Right lung (tissue), 2 donors: ENCODE measurements at regions not wholly inside any gene's neighbourhood (a gene's known extent, or its start where the extent isn't known, plus 50 kb on each side); places are given as distances from the start of the nearest gene placed in this dataset.
"Not testable (repeated sequence)": the region's sequence is repeated elsewhere in the genome, so short reads cannot be mapped to it uniquely, and the experiment has no call there.

Experiments used
- DNase-seq, 2 donors: peaks; one replicate each; pipeline ENCODE4 v3.0.0-alpha.2; 2013

DNA sequence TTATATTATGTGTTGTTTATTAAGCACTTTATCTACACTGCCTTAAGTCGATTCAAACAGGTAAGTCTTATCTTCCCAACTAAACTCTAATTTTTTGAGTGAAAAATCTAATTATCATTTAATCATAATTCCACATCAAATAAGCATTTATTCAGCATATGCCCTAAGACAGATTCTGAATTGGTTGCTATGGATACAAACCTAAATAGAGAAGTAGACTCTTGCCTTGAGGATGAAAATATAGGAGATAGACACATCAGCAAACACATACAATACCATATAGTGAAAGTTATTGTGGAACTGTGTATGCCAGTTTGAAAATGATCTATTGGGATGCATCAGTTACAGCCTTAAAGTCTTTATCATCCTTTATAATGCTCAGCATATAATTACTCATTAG lies 1679.9 kb downstream of the SLITRK1 start:
- DNase-seq: no peak

DNA sequence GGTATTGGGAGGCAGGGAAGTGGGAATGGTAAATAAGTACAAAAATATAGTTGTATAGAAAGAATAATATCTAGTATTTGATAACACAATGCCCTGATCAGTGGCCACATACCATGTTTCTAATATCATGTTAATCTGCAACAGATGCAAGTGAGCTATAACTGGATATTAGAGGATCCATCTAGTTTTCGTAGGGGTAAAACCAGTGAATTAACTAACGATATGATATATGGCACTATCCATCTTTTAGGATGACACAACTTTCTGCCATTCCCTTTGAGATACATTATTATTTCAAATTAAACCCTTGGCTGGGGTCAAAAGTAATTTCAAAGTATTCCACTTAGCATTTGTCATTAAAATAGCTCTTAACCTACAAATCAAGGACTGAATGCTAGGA lies 1686.2 kb downstream of the SLITRK1 start:
- DNase-seq: no peak

DNA sequence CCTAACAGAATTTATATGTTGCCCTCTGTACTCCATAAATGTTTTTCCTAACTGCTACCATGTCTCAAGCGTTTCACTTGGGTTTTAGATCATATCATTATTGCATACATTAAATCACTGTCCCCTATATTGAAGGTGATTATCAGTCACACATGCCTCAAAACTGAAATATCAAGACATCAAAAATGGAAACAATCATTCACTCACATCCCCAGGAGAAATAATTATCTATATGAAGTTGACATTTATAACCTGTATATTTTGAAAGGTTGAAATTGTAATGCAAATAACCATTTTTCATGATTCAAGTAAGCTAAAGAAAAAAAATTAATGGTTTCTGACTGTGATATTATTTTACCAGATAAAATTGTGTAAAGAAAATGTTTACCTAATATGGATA lies 1695.0 kb downstream of the SLITRK1 start:
- no peak for DNase-seq

DNA sequence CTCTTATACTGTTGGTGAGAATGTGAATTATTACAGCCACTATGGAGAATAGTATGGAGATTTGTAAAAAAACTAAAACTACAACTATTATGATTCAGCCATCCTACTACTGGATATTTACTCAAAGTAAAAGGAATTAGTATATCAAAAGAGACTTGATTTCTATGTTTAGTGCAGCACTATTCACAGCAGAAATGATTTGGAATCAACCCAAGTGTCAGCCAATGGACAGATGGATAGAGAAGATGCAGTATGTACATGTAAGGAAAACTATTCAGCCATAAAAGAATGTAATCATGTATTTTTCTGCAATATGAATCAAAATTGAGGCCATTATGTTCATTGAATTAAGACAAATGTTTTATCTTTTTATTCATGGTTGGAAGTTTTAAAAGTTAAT lies 1705.5 kb downstream of the SLITRK1 start:
- no peak for DNase-seq

DNA sequence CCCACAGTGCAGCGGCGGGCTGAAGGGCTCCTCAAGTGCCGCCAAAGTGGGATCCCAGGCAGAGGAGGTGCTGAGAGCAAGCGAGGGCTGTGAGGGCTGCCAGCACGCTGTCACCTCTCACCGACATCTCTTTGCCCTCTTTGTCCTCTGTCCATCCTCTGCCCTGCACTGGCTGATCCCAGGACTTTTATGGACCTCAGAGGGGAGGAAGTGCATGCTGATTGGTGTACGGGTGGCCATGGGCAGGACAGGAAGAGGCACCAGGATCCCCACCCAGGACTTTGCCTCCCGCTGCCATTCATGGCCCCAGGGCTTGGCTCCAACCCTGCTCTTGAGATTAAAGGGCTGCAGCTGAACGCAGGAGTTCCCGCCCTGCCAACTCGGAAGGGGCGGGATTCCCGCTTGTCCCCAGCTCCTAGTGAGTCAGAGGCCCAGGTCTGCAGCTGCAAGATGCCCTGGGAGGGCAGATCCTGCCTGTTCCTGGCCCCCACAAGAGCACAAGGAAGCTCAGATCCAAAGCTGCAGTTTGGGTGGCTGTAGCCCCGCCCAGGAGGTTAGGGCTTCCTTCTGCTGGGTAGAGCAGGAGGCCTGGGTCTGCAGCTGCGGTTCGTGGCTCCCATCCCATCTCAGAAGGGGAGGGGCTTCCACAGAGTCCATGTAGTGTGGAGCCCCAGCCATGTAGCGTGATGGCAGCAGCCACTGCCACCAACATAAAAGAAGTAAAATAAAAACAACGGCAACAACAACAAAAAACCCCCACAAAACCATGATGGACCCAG lies 1716.7 kb downstream of the SLITRK1 start:
- DNase-seq: no peak

DNA sequence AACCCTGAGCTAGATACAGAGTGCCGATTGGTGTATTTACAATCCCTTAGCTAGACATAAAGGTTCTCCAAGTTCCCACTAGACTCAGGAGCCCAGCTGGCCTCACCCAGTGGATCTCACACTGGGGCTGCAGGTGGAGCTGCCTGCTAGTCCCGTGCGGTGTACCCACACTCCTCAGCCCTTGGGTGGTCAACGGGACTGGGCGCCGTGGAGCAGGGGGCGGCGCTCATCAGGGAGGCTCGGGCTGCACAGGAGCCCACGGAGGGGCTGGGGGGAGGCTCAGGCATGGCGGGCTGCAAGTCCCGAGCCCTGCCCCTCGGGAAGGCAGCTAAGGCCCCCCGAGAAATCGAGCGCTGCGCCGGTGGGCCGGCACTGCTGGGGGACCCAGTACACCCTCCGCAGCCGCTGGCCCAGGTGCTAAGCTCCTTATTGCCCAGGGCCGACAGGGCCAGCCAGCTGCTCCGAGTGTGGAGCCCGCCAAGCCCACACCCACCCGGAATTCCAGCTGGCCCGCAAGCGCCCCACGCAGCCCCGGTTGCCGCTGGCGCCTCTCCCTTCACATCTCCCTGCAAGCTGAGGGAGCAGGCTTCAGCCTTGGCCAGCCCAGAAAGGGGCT lies 1717.4 kb downstream of the SLITRK1 start:
- not testable (repeated sequence) for DNase-seq

DNA sequence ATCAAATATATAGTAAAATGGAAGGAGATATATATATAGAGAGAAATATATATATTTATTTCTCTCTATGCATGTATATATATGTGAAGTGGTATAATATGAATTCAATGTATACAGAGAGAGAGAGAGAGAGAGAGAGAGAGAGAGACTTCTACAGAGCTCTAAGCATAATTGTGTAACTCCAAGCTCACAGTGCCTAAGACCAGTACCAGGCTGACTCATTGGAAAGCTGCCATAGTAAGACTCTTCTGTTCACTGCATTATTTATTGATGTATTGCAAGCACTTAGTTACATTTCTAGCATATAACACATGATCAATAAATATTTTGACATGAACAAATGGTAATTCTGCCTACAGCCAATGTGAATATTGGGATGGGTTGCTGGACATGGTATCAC lies 1734.7 kb downstream of the SLITRK1 start:
- DNase-seq: no peak

DNA sequence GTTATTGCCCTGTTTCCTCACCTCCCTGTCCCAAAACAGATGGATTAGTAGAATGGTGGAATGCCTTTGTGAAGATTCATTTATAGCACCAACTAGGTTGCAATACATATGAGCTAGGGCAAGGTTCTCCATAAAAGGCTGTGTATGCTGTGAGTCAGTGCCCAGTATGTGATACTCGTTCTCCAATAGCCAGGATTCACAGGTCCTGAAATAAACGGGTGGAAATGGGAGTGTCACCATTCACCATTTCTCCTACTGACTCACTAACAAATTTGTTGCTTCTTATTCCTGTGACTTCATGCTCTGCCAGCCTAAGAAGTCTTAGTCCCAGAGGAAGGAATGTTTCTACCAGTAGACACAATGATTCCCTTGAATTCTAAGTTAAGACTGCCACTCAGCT lies 1745.4 kb downstream of the SLITRK1 start:
- no peak for DNase-seq

DNA sequence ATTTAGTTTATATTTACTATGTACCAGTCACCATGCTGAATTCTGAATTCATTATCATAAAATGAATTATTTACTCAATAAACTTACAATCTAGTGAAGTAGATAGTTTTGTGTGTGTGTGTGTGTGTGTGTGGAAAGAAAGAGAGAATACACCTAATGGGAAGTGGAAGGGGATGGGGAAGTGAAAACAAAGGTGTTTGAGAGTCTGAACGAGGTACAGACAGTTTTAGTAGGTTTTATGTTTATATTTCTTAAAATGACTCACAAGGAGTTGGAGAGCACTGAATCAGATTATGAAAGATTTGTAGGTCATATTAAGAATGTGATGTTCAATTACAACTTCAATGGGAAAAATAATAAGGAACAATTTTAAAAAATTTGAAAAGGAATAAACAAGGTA lies 1753.0 kb downstream of the SLITRK1 start:
- no peak for DNase-seq

DNA sequence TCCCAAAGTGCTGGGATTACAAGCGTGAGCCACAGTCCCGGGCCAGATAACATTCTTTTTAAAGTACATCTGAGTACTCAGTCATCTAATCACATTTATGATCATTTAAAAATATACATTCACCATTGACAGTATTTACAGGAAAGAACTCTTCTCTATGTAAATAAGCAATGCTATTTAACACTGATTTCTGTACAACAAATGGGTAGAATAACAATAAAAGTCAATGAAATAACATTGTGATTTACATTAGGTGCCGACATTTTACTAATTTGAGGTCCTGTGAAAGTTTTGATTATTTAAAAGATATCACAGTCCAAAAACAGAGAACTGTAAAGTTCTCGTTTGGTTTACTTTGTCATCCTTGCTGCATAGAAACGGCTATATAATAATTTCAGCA lies 1763.7 kb downstream of the SLITRK1 start:
- no peak for DNase-seq

DNA sequence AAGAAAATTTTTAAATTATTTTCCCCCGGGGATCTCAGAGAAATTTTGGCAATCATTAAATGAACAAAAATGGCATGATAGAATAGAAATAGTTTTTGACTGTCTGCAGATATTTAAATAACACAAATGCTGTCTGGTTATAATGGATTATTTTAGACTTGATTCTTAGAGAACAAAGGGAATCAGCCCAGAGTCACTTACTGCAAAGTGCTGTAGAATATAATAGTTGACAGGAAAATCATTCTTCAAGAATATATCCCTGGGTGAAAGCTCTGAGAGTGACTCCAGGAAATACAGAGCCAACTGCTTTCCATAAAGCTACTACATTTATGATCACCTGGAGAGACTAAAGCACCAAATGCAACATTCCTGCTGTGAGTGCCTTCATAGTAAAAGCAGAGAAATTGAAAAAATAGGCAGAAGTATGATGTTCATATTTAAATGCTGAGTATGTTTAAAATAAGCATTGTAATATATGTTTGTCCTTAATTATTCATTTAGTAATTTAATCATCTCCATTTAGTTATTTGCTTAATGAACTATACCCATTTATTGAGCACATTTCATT lies 1765.8 kb downstream of the SLITRK1 start:
- no peak for DNase-seq

DNA sequence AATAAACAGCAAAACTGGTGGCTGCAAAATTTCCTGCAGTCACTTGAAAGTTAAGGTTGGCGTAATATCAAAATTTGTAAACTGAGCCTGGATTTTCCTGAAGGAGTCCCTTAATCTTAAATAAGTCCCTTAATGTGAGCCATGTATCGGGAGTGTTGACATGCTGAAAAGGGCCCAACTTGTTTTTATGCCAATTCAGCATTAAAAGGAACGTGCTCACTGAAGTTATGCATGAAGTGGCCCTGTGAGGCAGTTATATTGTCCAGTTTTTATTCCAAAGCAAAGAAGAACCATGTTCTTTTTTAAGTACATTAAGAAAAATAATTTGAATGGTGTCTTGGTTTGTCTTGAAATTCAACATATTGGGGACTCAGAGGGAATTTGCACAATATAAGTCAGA lies 1766.9 kb downstream of the SLITRK1 start:
- DNase-seq: no peak

DNA sequence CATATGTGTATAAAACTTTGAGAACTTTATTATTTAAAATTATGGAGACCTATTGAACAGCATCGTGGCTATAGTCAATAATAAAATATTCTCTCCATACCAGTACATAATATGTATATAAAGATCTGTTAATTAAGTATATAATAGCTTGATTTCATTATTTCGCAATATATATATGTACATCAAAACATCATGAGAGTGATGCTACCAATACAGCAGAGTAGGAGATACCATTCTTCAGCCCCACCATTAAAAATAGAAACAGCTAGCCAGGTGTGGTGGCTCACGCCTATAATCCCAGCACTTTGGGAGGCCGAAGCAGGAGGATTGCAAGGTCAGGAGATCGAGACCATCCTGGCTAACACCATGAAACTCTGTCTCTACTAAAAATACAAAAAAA lies 1755.3 kb upstream of the SPRY2 start:
- DNase-seq: no peak

DNA sequence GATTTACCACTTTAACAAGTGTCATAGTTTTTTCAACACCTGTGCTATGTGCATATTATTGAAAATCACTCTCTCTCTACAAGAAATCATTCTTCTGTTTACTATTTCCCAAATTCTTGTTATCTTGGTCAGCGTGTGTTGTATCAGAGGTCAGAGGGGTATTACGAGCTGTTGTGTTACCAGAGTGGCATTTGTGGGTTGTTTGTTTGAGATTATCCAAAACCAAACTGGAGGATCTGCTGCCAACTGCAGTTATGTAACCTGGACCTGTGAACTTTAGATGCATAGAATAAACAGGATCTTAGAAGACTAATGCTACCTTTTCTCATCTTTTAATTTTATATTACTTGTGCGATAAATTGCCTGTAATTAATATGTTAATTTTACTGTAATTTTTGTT lies 1751.4 kb upstream of the SPRY2 start:
- DNase-seq: no peak

DNA sequence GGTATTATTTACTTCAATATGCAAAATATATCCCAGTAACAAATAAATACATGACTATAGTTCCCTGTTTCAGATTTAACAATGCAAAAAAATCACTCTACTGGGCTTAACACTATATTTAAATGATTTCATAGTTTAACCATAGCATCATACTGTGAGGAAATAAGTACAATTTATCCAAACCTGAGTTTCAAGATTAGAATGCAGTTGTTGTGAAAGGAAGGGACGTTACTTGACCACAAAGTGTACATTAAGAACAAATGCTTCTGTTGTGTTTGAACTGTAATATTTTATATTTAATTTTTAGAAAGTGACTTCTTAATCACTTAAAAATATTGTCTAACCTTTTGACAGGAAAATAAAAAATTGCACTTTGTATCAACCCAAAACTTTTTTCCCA lies 1747.9 kb upstream of the SPRY2 start:
- DNase-seq: no peak

DNA sequence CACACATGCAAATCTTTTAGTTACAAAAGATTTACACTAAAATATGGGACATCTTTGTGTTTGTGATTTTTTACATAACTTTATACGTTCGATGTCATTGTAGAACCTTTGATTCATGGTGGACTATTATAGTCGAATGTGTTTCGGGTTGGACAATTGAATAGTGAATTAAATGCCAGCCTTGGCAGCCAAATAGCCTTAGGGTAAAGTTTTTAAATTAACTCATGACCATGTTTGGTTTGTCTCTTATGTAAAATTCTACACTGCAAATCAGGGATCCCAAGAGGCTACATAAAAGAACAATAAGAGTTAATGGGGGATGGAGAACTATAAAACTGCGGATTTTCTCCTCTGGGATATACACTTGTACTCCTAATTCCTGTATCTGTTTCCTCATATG lies 1735.6 kb upstream of the SPRY2 start:
- DNase-seq: no peak

DNA sequence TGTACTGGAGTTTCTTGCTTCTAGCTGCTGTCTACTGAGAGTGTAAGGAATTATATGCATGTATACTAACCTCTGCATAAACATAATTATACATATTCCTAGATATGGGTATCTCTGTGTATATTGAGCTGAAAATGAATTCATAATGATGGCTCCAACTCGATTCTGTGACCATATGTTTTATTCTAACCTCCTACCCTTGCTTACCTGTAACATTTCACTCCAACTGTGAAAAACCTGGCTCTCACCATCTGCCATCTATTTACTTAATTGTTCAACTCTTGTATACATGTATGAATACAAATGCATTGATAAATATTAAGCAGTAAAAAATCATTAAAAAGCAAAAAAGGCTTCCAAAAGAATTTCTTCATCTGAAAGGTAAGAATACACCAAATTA lies 1729.5 kb upstream of the SPRY2 start:
- no peak for DNase-seq

DNA sequence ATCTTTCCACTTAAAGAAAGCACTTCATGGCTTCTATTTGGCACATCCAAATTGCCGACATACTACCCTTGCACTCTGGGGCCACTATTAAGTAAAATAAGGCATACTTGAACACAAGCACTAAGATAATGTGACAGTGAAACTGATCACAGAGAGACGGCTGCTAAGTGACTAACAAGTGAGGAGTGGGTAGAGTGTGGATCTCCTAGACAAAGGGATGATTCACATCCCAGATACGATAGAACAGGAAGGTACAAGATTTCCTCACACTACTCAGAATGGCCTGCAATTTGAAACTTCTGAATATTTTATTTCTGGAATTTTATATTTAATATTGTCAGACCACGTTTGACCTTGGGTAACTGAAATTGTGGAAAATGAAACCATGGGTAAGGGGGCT lies 1721.8 kb upstream of the SPRY2 start:
- no peak for DNase-seq

DNA sequence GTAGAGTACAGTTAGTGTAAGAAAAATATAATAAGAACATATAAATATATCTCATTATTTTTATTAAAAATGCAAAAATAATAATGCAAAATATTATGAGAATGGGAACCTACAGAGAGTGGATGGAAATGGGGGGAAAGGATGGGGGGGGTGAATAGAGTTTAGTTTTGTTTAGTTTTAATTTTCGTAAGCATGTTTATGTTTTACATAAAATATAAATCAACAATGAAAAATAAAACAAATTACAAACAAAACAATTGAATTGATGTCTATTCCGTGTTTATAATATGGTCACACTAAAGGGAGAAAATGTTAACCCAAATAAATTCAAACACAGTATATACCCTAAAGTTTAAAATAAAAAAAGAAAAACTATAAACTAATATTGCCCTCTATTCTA lies 1717.4 kb upstream of the SPRY2 start:
- DNase-seq: no peak

DNA sequence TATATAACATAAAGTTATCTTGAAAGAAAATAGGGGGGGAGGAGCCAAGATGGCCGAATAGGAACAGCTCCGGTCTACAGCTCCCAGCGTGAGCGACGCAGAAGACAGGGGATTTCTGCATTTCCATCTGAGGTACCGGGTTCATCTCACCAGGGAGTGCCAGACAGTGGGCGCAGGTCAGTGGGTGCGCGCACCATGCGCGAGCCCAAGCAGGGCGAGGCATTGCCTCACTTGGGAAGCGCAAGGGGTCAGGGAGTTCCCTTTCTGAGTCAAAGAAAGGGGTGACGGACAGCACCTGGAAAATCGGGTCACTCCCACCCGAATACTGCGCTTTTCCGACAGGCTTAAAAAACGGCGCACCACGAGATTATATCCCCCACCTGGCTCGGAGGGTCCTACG lies 1704.4 kb upstream of the SPRY2 start:
- DNase-seq: not testable (repeated sequence)

DNA sequence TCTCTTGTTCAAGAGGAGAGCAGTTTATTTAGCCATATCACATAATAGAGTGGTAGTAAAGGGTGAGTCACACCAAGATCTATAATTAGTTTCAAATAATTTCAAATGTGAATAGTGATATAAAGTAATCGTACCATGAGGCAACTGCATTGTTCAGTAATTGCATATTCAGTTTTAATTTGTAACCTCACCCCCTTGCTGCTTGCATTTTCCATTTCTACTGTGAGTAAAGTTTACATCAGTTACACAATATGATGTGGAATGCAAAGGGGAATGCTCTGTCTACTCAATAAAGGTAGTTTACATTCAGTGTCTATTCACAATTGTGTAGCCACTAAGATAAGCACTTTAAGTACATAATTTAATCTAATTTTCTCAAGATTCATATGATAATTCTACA lies 1695.7 kb upstream of the SPRY2 start:
- DNase-seq: no peak

DNA sequence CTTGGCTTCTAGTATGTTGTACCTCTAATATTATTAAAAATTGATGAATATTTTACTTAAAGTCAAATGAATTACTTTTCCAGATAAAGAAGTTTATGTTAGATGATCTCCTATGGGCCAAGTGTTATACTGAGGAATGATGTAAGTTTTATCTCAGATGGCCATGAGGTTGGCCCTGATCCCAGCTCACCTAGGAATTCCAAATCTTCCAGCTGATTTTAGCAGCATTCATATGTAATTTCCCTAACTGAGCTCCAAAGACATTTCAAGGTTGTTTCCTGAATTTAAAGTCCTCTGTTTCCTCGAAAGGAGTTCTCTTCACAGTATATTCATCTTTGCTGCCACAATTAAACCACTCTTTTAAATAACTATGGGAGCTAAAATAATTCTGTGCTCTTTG lies 1670.4 kb upstream of the SPRY2 start:
- DNase-seq: no peak

DNA sequence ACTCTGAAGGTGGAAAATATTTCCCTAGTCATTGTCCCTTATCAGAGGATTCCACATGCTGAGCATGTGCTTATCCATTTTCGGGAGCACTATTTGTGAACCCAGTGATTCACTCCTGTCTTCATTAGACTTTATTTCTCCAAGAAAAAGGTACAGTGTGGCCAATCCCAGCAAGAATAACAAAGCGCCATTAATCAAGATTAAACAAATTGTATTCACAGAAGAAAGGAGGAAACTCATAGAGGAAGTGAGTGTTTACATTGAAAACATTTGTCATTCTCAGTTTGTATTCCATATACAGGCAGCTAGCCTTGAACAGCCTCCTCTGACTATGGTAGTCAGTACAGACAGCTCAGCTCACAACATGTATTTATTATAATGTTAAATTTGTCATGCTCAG lies 1669.9 kb upstream of the SPRY2 start:
- DNase-seq: no peak

DNA sequence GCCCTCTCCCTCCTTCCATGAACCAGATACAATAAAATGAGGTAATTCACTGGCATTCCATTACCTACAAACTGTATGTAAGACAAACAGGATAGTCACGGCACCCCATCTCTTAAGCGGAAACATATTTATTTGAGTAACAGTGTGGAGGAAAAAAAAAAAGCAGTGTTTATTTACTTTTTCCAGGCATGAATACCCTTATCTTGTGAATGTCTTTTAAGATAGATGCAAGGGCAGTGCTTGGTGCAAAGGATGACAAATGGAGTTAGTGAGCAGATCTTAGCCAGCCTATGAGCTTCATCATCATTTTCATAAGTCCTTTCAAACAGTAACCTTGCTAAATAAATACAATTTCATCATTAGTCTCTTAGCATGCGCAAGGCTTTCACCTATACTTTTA lies 1661.8 kb upstream of the SPRY2 start:
- no peak for DNase-seq
